ENCODE measurements at regions not wholly inside any gene's neighbourhood (a gene's known extent, or its start where the extent isn't known, plus 50 kb on each side); places are given as distances from the start of the nearest gene placed in this dataset.

DNA sequence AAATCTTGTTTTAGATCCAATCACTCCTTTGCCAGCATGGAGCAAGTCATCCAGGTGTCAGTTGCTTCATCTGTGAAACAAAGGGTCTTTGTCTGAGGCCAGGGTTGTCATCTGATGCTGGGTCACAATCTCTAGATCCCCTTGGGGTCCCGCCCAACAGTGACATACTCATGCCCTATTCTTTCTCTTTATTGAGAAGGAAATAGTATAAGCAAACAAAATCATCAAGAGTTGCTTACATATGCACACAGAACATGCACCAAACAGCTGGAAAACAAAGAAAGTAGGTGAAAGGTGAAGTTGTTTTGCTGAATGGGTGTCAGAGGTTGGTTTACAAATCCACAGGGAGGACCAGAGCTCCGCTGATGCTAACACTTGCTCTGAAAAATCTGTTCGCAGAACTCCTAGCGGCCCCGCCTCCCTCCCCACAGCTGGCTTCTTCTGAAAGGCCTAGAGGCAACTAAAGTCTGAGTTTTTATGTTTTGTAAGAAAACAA is 106.1 kb upstream of the SLC44A1 start:
- Histone ChIP-seq H3K79me2 (ENCODE audit: control insufficient read depth, insufficient read depth, low read length) (no peaks in the 10 kb centered on the region), H3K9me1 (replicated peaks; ENCODE audit: control insufficient read depth, extremely low read depth, insufficient read depth, low read length) (no peaks in the 10 kb centered on the region), H3K9me3 (replicated peaks; ENCODE audit: control insufficient read depth, insufficient read depth, low read length) (no peaks in the 10 kb centered on the region), H4K20me1 (replicated peaks; ENCODE audit: control insufficient read depth, extremely low read depth, insufficient read depth, low read length) (no peaks in the 10 kb centered on the region), H3K27me3 (ENCODE audit: control insufficient read depth in 2 of 2, insufficient read depth in 2 of 2, low read length in 2 of 2) (no peaks in the 10 kb centered on the region), H3K9ac (replicated peaks; ENCODE audit: extremely low read depth, insufficient read depth, low read length) (no peak overlapping the region), H3K27ac (ENCODE audit: insufficient read depth, low read depth, low read length) (no peak overlapping the region), H3K4me2 (ENCODE audit: insufficient read depth, low read length) (no peak overlapping the region), H3K36me3 (ENCODE audit: control insufficient read depth in 2 of 2, extremely low read depth in 1 of 2, insufficient read depth in 2 of 2, low read length in 2 of 2) (no peaks in the 10 kb centered on the region), H3K4me3 (replicated peaks in 1 of 3; ENCODE audit: insufficient read depth in 1 of 3, low read depth in 1 of 3, low read length in 3 of 3) (no peak overlapping the region), H3K4me1 (ENCODE audit: control insufficient read depth, extremely low read depth, insufficient read depth, low read length) (no peaks in the 10 kb centered on the region), H2AFZ (ENCODE audit: low read depth, low read length) (no peak overlapping the region)
- no peak for TF ChIP-seq GATA2 (IDR thresholded peaks at IDR 0.05; ENCODE audit: insufficient read depth, insufficient read length, low read depth, low read length)
- TF ChIP-seq, protein P1, sequence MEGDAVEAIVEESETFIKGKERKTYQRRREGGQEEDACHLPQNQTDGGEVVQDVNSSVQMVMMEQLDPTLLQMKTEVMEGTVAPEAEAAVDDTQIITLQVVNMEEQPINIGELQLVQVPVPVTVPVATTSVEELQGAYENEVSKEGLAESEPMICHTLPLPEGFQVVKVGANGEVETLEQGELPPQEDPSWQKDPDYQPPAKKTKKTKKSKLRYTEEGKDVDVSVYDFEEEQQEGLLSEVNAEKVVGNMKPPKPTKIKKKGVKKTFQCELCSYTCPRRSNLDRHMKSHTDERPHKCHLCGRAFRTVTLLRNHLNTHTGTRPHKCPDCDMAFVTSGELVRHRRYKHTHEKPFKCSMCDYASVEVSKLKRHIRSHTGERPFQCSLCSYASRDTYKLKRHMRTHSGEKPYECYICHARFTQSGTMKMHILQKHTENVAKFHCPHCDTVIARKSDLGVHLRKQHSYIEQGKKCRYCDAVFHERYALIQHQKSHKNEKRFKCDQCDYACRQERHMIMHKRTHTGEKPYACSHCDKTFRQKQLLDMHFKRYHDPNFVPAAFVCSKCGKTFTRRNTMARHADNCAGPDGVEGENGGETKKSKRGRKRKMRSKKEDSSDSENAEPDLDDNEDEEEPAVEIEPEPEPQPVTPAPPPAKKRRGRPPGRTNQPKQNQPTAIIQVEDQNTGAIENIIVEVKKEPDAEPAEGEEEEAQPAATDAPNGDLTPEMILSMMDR (IDR thresholded peaks at IDR 0.05; ENCODE audit: extremely low read depth in 1 of 2, insufficient read depth in 1 of 2, low read depth in 1 of 2, low read length in 2 of 2), result no peak
- no peak for TF ChIP-seq FOS (IDR thresholded peaks at IDR 0.05; ENCODE audit: borderline replicate concordance, insufficient read depth, low read length)
- no peak for TF ChIP-seq EZH2 (IDR thresholded peaks at IDR 0.05; ENCODE audit: borderline replicate concordance, low read depth, low read length, severe bottlenecking)
- no peak for TF ChIP-seq POLR2A (IDR thresholded peaks at IDR 0.05; ENCODE audit: low read depth, low read length)
- no peak for TF ChIP-seq JUN (IDR thresholded peaks at IDR 0.05; ENCODE audit: borderline replicate concordance, insufficient read depth, insufficient read length, low read depth)
- TF ChIP-seq POLR2AphosphoS5 (IDR thresholded peaks at IDR 0.05; ENCODE audit: insufficient read depth, low read depth, low read length), result no peak
- TF ChIP-seq, protein P2, sequence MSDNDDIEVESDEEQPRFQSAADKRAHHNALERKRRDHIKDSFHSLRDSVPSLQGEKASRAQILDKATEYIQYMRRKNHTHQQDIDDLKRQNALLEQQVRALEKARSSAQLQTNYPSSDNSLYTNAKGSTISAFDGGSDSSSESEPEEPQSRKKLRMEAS (IDR thresholded peaks at IDR 0.05; ENCODE audit: insufficient read depth, insufficient read length), result no peak
- TF ChIP-seq MYC (IDR thresholded peaks at IDR 0.05; ENCODE audit: low read depth, low read length), result no peak
- dilution Hi-C loops (cut with MboI; ENCODE audit: extremely low pct_ligation_motif_present, low sequenced_read_pairs) (no loop called here), intact Hi-C loops (cut with micrococcal nuclease) (no loop called here)
- BruUV-seq (replicated peaks), result no TSS peak
- ChIA-PET CTCF (interaction anchor here (0.7 kb wide), 1 partner anchor 33 kb away, joined by 3 read pairs; no protein-coding TSS in a partner anchor), POLR2A (no interaction called here)
- FAIRE-seq (no peak), DNase-seq (ENCODE audit: low read depth, low spot score) (no peak)

Measured in endothelial cell of umbilical vein (primary cell).